T-helper 2 cell treated with Interferon-gamma antibody and Interleukin-4, amounts not matched to agents 5 μg/mL and 100 μg/mL, for 36 hours (primary cell): ENCODE measurements at regions not wholly inside any gene's neighbourhood (a gene's known extent, or its start where the extent isn't known, plus 50 kb on each side); places are given as distances from the start of the nearest gene placed in this dataset.
"Not testable (repeated sequence)": the region's sequence is repeated elsewhere in the genome, so short reads cannot be mapped to it uniquely, and the experiment has no call there.

Experiments used
- DNase-seq: peaks from one replicate; pipeline ENCODE4 v3.0.0; 2021; ENCODE audit warnings: low spot score
- H3K27ac Mint-ChIP-seq: one replicate; pipeline ENCODE4 v1.8.0; 2021; ENCODE audit warnings: mild to moderate bottlenecking, mixed read lengths
- H3K27me3 Mint-ChIP-seq: one replicate; pipeline ENCODE4 v1.8.0; 2021; ENCODE audit warnings: low read depth, mixed read lengths
- H3K36me3 Mint-ChIP-seq: one replicate; pipeline ENCODE4 v1.8.0; 2021; ENCODE audit warnings: low read depth, mixed read lengths
- H3K4me1 Mint-ChIP-seq: one replicate; pipeline ENCODE4 v1.8.0; 2021; ENCODE audit warnings: low read depth, mixed read lengths
- H3K4me3 Mint-ChIP-seq: one replicate; pipeline ENCODE4 v1.8.0; 2022; ENCODE audit warnings: mild to moderate bottlenecking, moderate library complexity, mixed read lengths
- H3K9me3 Mint-ChIP-seq: one replicate; pipeline ENCODE4 v1.8.0; 2021; ENCODE audit warnings: mixed read lengths

DNA sequence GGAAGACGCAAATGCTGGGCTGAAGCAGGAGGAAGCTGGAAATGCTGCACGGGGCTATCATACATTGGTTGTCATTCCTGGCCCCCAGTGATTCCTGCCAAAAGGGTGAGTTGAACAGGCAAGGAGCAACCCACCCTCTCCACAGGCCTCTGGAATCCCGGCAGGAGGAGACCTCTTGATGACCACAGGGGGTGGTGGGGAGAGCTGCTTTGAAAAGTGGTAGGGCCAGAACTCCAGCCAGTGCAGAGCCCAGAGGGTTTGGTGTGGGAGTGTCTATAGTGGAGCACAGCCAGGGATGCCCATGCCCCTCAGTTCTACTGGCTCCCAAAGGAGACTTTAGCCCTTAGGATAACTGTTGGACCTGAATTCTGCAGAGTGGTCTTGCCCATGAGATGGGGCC is 89.2 kb downstream of the SAMD9 start:
- H3K36me3 Mint-ChIP-seq: peaks cover 13% of the 10 kb centered on the region
- peaks cover 5% of the 10 kb centered on the region for H3K4me1 Mint-ChIP-seq
- DNase-seq: no peak
- H3K27ac Mint-ChIP-seq: no peak overlapping the region
- no peak overlapping the region for H3K4me3 Mint-ChIP-seq
- H3K9me3 Mint-ChIP-seq: peaks cover 28% of the 10 kb centered on the region
- peaks cover 3% of the 10 kb centered on the region for H3K27me3 Mint-ChIP-seq

DNA sequence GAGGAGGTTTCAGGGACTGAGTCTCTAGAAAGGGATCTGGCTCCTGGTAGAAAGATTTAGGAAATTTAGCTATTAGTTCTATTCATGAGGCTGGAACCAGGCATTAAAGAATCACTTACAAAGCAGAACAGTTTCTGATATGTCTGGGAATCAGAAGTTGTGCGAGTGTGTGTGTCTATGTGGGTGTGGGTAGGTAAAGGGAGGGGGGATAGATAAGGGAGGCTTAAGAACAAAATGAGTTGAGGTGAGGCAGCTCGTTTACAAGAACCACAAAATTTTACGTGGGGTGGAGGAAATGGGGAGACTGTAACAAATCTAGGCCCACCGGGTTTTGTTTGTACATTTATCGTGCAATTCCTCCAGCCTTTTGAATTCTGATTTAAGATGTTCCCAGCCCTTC is 90.7 kb downstream of the SAMD9 start:
- DNase-seq: no peak
- H3K4me3 Mint-ChIP-seq: no peak overlapping the region
- H3K36me3 Mint-ChIP-seq: peaks cover 9% of the 10 kb centered on the region
- H3K9me3 Mint-ChIP-seq: peaks cover 22% of the 10 kb centered on the region
- no peak overlapping the region for H3K27ac Mint-ChIP-seq
- peaks cover 3% of the 10 kb centered on the region for H3K27me3 Mint-ChIP-seq
- H3K4me1 Mint-ChIP-seq: peaks cover 5% of the 10 kb centered on the region

DNA sequence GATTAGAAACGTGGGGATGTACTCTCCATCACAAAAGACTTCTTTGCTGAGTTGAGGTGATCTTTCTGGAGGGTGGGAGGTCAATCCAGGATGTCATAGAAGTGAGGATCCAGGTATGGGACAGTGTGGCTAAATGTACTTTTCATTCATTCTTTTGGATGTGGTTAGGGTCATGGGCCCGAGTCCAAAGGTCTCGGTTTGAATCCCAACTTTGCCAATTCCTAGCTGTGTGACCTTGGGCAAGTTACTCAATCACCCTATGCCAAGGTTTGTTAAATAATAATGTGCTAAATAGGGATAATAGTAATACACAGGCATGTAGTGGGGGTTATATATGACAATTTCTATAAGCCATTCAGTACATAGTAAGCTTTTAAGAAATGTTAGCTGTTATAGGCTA is 91.4 kb downstream of the SAMD9 start:
- Mint-ChIP-seq H3K9me3 (peaks cover 15% of the 10 kb centered on the region), H3K27me3 (peaks cover 3% of the 10 kb centered on the region), H3K4me3 (no peak overlapping the region), H3K36me3 (peaks cover 5% of the 10 kb centered on the region), H3K4me1 (peaks cover 5% of the 10 kb centered on the region), H3K27ac (no peak overlapping the region)
- no peak for DNase-seq

DNA sequence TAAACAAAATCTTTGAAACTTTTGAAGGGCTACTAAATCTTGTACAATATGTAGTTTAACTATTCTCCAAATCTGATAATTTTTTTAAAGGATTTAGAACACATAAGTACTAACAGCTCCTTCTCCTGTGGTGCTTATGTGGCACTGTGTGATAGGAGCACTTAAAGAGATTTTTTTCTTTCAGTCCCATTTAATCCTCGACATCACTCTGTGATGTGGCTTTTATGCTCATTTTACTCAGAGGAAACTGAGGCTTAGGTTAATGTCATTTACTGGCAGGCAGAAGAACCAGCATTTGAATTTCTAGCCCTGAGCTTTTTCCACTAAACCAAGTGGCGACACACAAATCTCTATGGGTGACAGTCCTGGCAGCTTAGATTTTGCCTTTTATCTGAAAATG is 92.4 kb downstream of the SAMD9 start:
- peaks cover 3% of the 10 kb centered on the region for H3K27me3 Mint-ChIP-seq
- no peak for DNase-seq
- H3K4me3 Mint-ChIP-seq: no peak overlapping the region
- peaks cover 5% of the 10 kb centered on the region for H3K4me1 Mint-ChIP-seq
- peaks cover 7% of the 10 kb centered on the region for H3K9me3 Mint-ChIP-seq
- H3K36me3 Mint-ChIP-seq: no peaks in the 10 kb centered on the region
- H3K27ac Mint-ChIP-seq: no peak overlapping the region

DNA sequence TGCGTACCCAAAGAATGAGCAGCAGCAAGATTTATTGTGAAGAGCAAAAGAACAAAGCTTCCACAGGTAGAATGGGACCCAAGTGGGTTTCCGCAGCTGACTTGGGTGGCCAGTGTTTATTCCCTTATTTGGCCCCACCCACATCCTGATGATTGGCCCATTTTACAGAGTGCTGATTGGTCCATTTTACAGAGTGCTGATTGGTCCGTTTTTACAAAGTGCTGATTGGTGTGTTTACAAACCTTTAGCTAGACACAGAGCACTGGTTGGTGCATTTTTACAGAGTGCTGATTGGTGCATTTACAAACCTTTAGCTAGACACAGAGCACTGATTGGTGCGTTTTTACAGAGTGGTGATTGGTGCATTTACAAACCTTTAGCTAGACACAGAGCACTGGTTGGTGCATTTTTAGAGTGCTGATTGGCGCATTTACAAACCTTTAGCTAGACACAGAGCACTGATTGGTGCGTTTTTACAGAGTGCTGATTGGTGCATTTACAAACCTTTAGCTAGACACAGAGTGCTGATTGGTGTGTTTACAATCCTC is 94.8 kb downstream of the SAMD9 start:
- H3K9me3 Mint-ChIP-seq, H3K27me3 Mint-ChIP-seq, H3K27ac Mint-ChIP-seq, H3K4me3 Mint-ChIP-seq, H3K36me3 Mint-ChIP-seq, DNase-seq, H3K4me1 Mint-ChIP-seq: not testable (repeated sequence)

DNA sequence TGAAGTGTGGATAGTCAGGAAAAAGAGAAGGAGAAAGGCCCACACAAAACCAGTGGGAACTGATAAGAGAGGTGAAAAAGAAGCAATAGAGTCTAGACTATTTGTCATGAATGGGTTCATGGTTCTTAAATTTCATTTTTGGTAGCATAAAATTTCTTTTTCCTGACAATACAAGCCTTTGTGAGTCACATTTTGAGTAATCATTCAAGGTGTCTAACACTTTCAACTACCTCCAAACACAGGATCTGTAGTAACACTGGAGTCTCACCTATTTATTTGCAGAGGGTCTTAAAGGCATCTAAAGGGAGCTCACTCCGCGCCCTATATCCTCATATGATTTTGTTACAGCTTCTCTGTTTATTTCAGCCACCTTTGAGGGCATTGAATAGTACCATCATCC is 96.0 kb downstream of the SAMD9 start:
- Mint-ChIP-seq H3K36me3 (no peaks in the 10 kb centered on the region), H3K9me3 (peaks cover 5% of the 10 kb centered on the region), H3K4me1 (peaks cover 8% of the 10 kb centered on the region), H3K27me3 (no peaks in the 10 kb centered on the region), H3K27ac (no peak overlapping the region), H3K4me3 (no peak overlapping the region)
- no peak for DNase-seq

DNA sequence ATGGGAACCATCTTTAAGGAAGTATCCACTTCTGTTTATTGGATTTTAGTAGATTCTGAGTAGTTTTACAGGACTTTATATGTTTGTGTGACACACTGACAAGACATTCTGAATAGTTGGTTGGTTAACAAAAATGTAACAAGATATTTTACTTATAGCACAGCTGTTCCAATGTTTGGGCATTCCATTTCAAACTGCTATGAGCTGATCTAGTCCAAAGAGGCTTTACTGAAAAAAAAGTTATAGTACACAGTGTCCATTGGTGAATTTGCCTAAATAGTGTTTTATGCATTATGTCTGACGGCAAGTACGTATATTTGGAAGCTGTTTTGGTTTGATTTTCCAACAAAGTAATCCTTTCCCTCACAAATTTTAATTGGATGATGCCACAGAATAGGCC is 99.1 kb downstream of the SAMD9 start:
- Mint-ChIP-seq H3K36me3 (no peaks in the 10 kb centered on the region), H3K9me3 (peaks cover 5% of the 10 kb centered on the region), H3K27ac (no peak overlapping the region), H3K27me3 (no peaks in the 10 kb centered on the region), H3K4me1 (peaks cover 9% of the 10 kb centered on the region), H3K4me3 (no peak overlapping the region)
- DNase-seq: no peak

DNA sequence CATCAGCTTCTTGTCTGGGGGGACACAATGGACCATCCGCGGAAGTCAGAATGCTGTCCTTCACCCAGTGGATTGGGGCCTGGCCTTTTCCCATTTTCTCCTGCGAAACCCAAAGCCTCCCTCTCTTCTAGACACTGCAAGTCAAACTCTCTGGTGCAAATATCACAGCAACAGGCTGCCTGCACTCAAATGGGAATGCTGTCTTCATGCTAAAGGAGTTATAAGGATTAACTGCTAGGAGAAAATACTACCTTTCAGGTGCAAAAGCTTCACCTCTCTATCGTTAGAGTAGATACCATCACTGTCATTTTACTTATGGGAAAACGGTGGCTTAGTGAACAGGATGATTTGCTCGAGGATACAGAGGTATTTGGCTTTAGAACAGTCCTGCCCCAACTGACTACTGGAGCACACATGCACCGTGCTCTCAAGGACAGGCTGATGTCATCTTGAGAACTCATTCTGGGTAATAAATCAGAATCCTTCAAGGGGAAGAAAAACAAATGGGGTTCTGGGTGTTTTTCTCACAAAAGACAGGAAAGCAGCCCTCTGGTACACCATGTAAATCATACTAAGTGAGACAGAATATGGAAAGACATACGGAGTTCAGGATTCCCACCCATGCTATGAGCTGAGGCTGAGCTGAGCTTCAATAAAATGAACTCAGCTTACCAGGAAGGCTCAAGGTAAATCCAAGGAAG is 100.9 kb downstream of the SAMD9 start:
- no peak overlapping the region for H3K4me3 Mint-ChIP-seq
- no peak for DNase-seq
- no peaks in the 10 kb centered on the region for H3K36me3 Mint-ChIP-seq
- no peaks in the 10 kb centered on the region for H3K27me3 Mint-ChIP-seq
- no peak overlapping the region for H3K27ac Mint-ChIP-seq
- no peaks in the 10 kb centered on the region for H3K9me3 Mint-ChIP-seq
- peaks cover 9% of the 10 kb centered on the region for H3K4me1 Mint-ChIP-seq

DNA sequence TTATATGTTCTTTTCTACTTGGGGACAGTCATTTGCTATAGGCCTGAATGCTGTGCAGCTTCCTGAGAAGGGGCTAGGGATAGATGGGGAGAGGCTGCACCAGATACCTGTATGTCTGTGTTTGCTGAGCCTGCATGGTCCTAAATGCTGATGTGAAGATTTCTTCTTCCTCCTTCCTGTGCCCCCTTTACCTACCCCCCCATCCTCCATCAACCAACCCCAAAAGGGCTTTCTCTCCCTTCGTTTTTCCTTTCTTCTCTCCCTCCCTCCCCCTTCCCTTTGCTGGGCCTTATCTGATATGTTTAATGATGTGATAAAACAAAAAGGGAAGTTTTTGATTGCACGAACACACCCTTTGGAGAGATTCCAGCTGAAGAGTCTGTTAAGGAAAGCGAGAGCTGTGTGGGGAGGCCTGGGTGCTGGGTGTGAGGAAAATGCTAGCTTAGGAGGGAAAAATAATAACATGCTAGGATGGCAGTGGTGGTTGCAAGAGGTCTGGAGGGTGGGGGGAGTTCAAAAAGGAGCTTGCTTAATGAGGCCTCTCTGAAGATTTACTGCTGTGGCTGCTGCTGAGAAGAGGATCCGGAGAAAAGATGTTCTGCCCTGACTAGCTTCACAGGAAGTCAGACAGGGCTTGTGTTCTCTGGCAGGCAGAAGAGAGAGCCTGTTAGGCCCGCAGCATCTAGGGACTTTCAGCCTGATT is 101.8 kb downstream of the SAMD9 start:
- Mint-ChIP-seq H3K27ac (peak overlapping the region; percentile 3), H3K27me3 (no peaks in the 10 kb centered on the region), H3K4me3 (no peak overlapping the region), H3K9me3 (no peaks in the 10 kb centered on the region), H3K4me1 (peaks cover 9% of the 10 kb centered on the region), H3K36me3 (no peaks in the 10 kb centered on the region)
- no peak for DNase-seq

DNA sequence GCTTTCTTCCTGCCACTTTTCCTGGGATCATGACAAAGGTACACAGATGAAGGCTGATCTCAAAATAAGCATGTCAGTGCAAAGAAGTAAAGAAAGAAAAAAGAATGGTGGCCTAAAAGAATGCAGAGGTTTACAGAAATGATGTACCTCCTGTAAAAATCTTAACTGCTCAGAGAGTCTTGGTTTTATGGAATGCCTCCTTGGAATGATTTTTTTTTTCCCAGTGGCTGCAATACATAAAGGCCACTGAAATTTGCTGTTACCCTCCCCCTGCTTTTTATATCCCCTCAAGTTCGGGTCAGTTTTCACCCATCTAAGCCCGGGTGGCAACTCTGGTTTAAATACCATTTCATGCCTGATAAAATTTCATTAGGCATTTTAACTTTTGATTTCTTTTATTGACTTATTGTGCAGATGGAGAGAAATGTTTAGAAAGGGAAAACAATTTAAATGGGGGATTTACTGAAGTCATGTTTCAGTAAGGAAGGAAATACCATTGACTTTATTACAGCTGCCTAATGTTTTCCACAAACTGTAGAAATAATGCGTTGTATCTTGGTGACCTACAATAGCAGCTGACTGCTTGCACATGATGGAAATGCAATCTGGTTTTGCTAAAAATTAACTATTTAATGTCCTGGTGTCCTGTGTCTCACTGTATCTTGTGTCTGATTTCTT is 102.5 kb downstream of the SAMD9 start:
- Mint-ChIP-seq H3K9me3 (no peaks in the 10 kb centered on the region), H3K36me3 (no peaks in the 10 kb centered on the region), H3K27me3 (peaks cover 2% of the 10 kb centered on the region), H3K27ac (no peak overlapping the region), H3K4me3 (no peak overlapping the region), H3K4me1 (peaks cover 9% of the 10 kb centered on the region)
- no peak for DNase-seq

DNA sequence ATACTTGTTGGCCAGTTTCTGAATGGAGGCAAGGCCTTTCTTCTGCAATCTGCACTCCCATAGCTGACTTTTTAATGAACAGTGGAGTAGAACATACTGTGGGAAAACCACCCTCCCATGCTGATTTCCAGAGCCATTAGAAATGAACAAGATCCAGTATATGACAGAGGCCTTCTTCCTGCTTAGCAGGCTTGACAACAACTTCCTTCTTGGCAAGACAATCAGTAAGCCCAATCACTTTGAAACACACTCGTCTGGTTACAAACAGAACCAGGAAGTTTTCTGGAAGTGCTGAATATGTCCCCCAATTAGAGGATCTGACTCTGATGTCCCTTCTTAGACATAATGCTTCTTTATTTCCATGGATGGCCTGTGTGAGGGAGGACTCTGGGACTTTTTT is 103.4 kb downstream of the SAMD9 start:
- H3K4me3 Mint-ChIP-seq: no peak overlapping the region
- H3K27me3 Mint-ChIP-seq: peaks cover 2% of the 10 kb centered on the region
- H3K4me1 Mint-ChIP-seq: peaks cover 9% of the 10 kb centered on the region
- H3K27ac Mint-ChIP-seq: no peak overlapping the region
- no peaks in the 10 kb centered on the region for H3K36me3 Mint-ChIP-seq
- DNase-seq: no peak
- H3K9me3 Mint-ChIP-seq: no peaks in the 10 kb centered on the region

DNA sequence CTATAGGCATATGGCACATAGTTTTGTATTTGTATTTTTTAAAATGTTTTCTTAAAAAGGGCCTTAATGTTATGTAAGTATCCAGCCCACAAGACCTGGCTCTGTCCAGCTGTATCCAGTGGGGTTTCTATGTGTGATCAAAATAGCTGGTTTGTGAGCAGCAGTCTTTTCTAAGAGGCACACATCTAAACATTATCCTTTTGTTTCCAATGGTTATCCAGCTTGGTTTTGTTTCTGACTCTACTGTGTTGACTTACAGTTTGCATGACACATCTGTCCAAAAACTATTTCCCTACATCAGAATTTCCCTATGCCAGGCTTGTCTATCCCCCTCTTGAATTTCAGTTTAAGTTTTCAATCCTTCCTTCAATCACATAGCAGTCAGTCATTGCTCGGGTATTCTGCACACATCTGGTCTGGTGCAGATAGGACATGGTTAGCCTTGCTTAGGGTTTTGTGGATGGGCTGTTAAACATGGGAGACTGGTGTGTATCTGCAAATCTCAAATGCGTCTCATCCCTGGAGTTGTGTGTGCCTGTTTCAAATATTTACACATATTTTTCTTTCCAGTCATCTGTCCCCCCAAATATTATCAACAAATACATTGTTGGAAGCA is 104.2 kb downstream of the SAMD9 start:
- no peaks in the 10 kb centered on the region for H3K36me3 Mint-ChIP-seq
- no peaks in the 10 kb centered on the region for H3K9me3 Mint-ChIP-seq
- no peak for DNase-seq
- H3K4me3 Mint-ChIP-seq: no peak overlapping the region
- H3K4me1 Mint-ChIP-seq: peaks cover 9% of the 10 kb centered on the region
- H3K27ac Mint-ChIP-seq: no peak overlapping the region
- peaks cover 5% of the 10 kb centered on the region for H3K27me3 Mint-ChIP-seq

DNA sequence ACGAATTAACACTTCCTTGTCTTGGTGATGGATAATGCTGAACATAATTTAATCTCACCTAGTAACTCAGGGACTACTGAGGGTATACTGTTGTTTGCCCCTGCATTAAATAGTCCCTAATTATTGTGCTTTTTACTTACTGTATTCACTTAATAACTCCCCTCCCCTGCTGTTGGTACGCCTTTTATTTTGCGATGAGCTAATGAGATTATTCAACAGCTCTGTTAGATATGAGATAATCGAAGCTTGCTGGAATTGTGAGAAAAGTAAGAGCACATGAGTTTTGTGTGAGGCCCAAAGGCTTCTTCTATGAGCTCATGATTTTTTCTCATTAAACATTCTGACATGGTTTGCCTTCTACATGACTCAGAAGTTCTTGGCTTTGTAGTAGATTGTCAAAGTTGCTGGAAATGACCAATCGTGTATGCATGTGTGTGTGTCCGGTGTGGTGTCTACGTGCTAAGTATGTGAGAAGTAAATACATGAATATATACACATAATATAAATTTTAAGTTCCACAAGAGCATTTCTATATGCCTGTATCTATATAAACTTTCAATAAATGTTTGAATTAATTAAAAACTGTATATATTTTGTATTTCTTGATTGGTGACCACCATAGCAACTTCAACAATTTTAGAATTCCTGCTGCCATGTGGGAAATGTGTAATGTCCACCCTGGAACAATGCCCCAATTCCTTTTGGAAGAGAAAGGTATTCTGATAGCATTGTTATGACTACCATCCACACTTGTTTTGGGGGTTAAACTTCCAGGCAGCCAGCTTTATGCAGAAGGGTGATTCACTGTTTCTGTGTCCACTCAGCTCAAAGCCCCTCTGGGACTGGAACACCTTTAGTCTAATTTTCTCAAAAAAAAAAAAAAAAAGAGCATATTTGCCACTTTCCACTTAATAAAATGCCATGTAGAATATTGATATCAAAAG is 106.2 kb downstream of the SAMD9 start:
- H3K36me3 Mint-ChIP-seq: no peaks in the 10 kb centered on the region
- no peak overlapping the region for H3K27ac Mint-ChIP-seq
- no peaks in the 10 kb centered on the region for H3K9me3 Mint-ChIP-seq
- H3K4me1 Mint-ChIP-seq: peaks cover 5% of the 10 kb centered on the region
- H3K27me3 Mint-ChIP-seq: peaks cover 5% of the 10 kb centered on the region
- no peak overlapping the region for H3K4me3 Mint-ChIP-seq
- no peak for DNase-seq
